SK-N-SH (cell line): ENCODE measurements at regions not wholly inside any gene's neighbourhood (a gene's known extent, or its start where the extent isn't known, plus 50 kb on each side); places are given as distances from the start of the nearest gene placed in this dataset.

ENCODE experiments used
- CTCF ChIA-PET: fragments of 300-600, 350-600 bp; formaldehyde crosslinking; extraction: SDS; loops from one replicate; lab custom pipeline; 2021; lab: Yijun Ruan, JAX
- POLR2A ChIA-PET: fragments of 350-600 bp; sonication (Branson Sonifier 250); formaldehyde crosslinking; extraction: SDS; loops from one replicate; lab custom pipeline; 2020; ENCODE audit warnings: antibody characterized with exemption, inconsistent platforms; lab: Yijun Ruan, JAX
- DNase-seq: peaks from one replicate; pipeline ENCODE4 v3.0.0; 2012
- H2AFZ ChIP-seq: fragments of 200-600 bp; sonication (generic); 2 replicates; pipeline ENCODE4 v1.8.1; 2016; ENCODE audit warnings: antibody characterized with exemption, mild to moderate bottlenecking, low read depth
- H3F3A ChIP-seq: fragments of 200-600 bp; sonication (generic); replicated peaks from 2 replicates; pipeline ENCODE3; 2016; ENCODE audit warnings: antibody characterized with exemption, mild to moderate bottlenecking; ENCODE audit not compliant: insufficient read depth
- H3K27ac ChIP-seq, 2 experiments: fragments of 200-500 bp in 1 of 2; fragments of 200-600 bp in 1 of 2; sonication (Bioruptor generic) in 1 of 2; sonication (generic), shearing (Covaris generic) in 1 of 2; 2 replicates each; pipeline versions ENCODE4 v1.5.1 to v1.6.1; 2014 to 2016; ENCODE audit warnings: low read depth in 2 of 2, inconsistent platforms in 1 of 2, low read length in 1 of 2, mild to moderate bottlenecking in 1 of 2, mixed read lengths in 1 of 2
- H3K27me3 ChIP-seq: fragments of 200-600 bp; sonication (generic), shearing (Covaris generic); 2 replicates; pipeline ENCODE4 v1.6.1; 2016; ENCODE audit warnings: mixed run types; ENCODE audit not compliant: insufficient read depth
- H3K36me3 ChIP-seq, 2 experiments: fragments of 200-500 bp in 1 of 2; fragments of 200-600 bp in 1 of 2; sonication (Bioruptor generic) in 1 of 2; sonication (generic) in 1 of 2; replicated peaks in 1 of 2; 2 replicates each; pipeline versions ENCODE3 to v1.5.1; 2014 to 2016; ENCODE audit warnings: low read length in 1 of 2, mild to moderate bottlenecking in 1 of 2; ENCODE audit not compliant: insufficient read depth in 2 of 2, control insufficient read depth in 1 of 2
- H3K4me1 ChIP-seq, 2 experiments: fragments of 200-500 bp in 1 of 2; fragments of 200-600 bp in 1 of 2; sonication (Bioruptor generic) in 1 of 2; sonication (generic), shearing (Covaris generic) in 1 of 2; 2 replicates each; pipeline versions ENCODE4 v1.5.1 to v1.6.1; 2014 to 2016; ENCODE audit warnings: low read depth in 1 of 2, low read length in 1 of 2, mixed run types in 1 of 2; ENCODE audit not compliant: insufficient read depth in 2 of 2, control insufficient read depth in 1 of 2
- H3K4me2 ChIP-seq: fragments of 200-600 bp; sonication (generic), shearing (Covaris generic); 2 replicates; pipeline ENCODE4 v1.6.1; 2017; ENCODE audit warnings: mixed run types
- H3K4me3 ChIP-seq, 2 experiments: fragments of 200-500 bp in 1 of 2; fragments of 200-600 bp in 1 of 2; sonication (Bioruptor generic) in 1 of 2; sonication (generic), shearing (Covaris generic) in 1 of 2; 2 replicates each; pipeline versions ENCODE4 v1.5.1 to v1.8.1; 2014 to 2016; ENCODE audit warnings: low read depth in 2 of 2, inconsistent platforms in 1 of 2, low read length in 1 of 2, mild to moderate bottlenecking in 1 of 2, mixed read lengths in 1 of 2, moderate library complexity in 1 of 2
- H3K79me2 ChIP-seq: fragments of 200-600 bp; sonication (generic); 2 replicates; pipeline ENCODE4 v1.8.1; 2017; ENCODE audit warnings: mild to moderate bottlenecking; ENCODE audit not compliant: insufficient read depth
- H3K9ac ChIP-seq: fragments of 200-600 bp; sonication (generic); 2 replicates; pipeline ENCODE4 v1.6.1; 2017; ENCODE audit warnings: mixed run types
- H3K9me2 ChIP-seq: fragments of 200-600 bp; sonication (generic); 2 replicates; pipeline ENCODE4 v1.6.1; 2017; ENCODE audit warnings: mixed run types
- H3K9me3 ChIP-seq: fragments of 200-600 bp; sonication (generic); 2 replicates; pipeline ENCODE4 v1.6.1; 2017; ENCODE audit warnings: mixed run types, mild to moderate bottlenecking, moderate library complexity
- H4K20me1 ChIP-seq: fragments of 200-600 bp; sonication (generic); 2 replicates; pipeline ENCODE4 v1.6.1; 2017; ENCODE audit warnings: mild to moderate bottlenecking, mixed run types; ENCODE audit not compliant: insufficient read depth
- CHD2 ChIP-seq: fragments of 150-350 bp; IDR thresholded peaks from 2 replicates; pipeline ENCODE4 v1.6.1; 2018; ENCODE audit warnings: low read length; ENCODE audit not compliant: partially characterized antibody
- CTCF ChIP-seq: fragments of 200-600 bp; sonication (generic); IDR thresholded peaks from 2 replicates; pipeline ENCODE4 v1.6.1; 2017; ENCODE audit warnings: antibody characterized with exemption, mild to moderate bottlenecking, moderate library complexity
- ELF1 ChIP-seq: IDR thresholded peaks from 2 replicates; pipeline ENCODE4 v1.4.0; 2012
- EZH2phosphoT487 ChIP-seq: fragments of 200-600 bp; sonication (generic); IDR thresholded peaks from 2 replicates; pipeline ENCODE4 v1.6.1; 2017; ENCODE audit warnings: low read depth, mixed run types, mild to moderate bottlenecking, antibody characterized with exemption, moderate library complexity, borderline replicate concordance
- FOXM1 ChIP-seq: IDR thresholded peaks from 2 replicates; pipeline ENCODE4 v1.4.0; 2012; ENCODE audit warnings: low read depth, mild to moderate bottlenecking
- GABPA ChIP-seq: IDR thresholded peaks from 2 replicates; pipeline ENCODE4 v1.4.0; 2012; ENCODE audit warnings: low read depth, mild to moderate bottlenecking
- IRF3 ChIP-seq: fragments of 150-350 bp; IDR thresholded peaks from 2 replicates; pipeline ENCODE4 v1.6.1; 2016; ENCODE audit warnings: mild to moderate bottlenecking, low read depth, low read length
- MAX ChIP-seq: IDR thresholded peaks from 2 replicates; pipeline ENCODE4 v1.4.0; 2012; ENCODE audit warnings: low read depth
- MEF2A ChIP-seq: IDR thresholded peaks from 2 replicates; pipeline ENCODE4 v1.4.0; 2012; ENCODE audit warnings: low read depth, borderline replicate concordance
- NFIC ChIP-seq: IDR thresholded peaks from 2 replicates; pipeline ENCODE4 v1.4.0; 2012; ENCODE audit warnings: borderline replicate concordance
- PBX3 ChIP-seq: IDR thresholded peaks from 2 replicates; pipeline ENCODE4; 2012
- POLR2AphosphoS5 ChIP-seq: IDR thresholded peaks from 2 replicates; pipeline ENCODE4 v1.6.1; 2012; ENCODE audit warnings: low read depth, low read length
- RCOR1 ChIP-seq: fragments of 150-350 bp; IDR thresholded peaks from 2 replicates; pipeline ENCODE4 v1.6.1; 2017; ENCODE audit warnings: antibody characterized with exemption, low read length
- REST ChIP-seq: IDR thresholded peaks from 2 replicates; pipeline ENCODE4 v1.6.1; 2012; ENCODE audit warnings: mild to moderate bottlenecking, low read depth, low read length, moderate library complexity
- RXRA ChIP-seq: IDR thresholded peaks from 2 replicates; pipeline ENCODE4 v1.4.0; 2012; ENCODE audit warnings: low read depth, mild to moderate bottlenecking, borderline replicate concordance
- SIN3A ChIP-seq: IDR thresholded peaks from 2 replicates; pipeline ENCODE4 v1.6.1; 2012; ENCODE audit warnings: low read depth, mild to moderate bottlenecking, low read length, moderate library complexity, borderline replicate concordance
- TCF12 ChIP-seq: IDR thresholded peaks from 2 replicates; pipeline ENCODE4 v1.4.0; 2012
- TEAD4 ChIP-seq: IDR thresholded peaks from 2 replicates; pipeline ENCODE4 v1.4.0; 2012; ENCODE audit warnings: mild to moderate bottlenecking, borderline replicate concordance; ENCODE audit not compliant: insufficient read depth
- USF2 ChIP-seq: fragments of 150-350 bp; IDR thresholded peaks from 2 replicates; pipeline ENCODE4 v1.6.1; 2017; ENCODE audit warnings: antibody characterized with exemption, low read length, low read depth, borderline replicate concordance
- YY1 ChIP-seq: IDR thresholded peaks from 2 replicates; pipeline ENCODE4 v1.4.0; 2012; ENCODE audit warnings: low read depth, mild to moderate bottlenecking
- whole genome bisulfite sequencing: methylation state at CpG from one replicate; pipeline ENCODE4 v1.1.6; 2017; ENCODE audit warnings: low lambda C conversion rate; 5-methylcytosine and 5-hydroxymethylcytosine counted together

- Histone ChIP-seq H3K27ac (no peak overlapping the region), H3K4me2 (no peak overlapping the region), H3K9me3 (no peaks in the 10 kb centered on the region), H3K4me1 (no peaks in the 10 kb centered on the region), H3K9me2 (no peaks in the 10 kb centered on the region), H2AFZ (no peak overlapping the region), H3K9ac (no peak overlapping the region), H4K20me1 (no peaks in the 10 kb centered on the region), H3K4me3 (no peak overlapping the region), H3K79me2 (no peaks in the 10 kb centered on the region), H3K27me3 (no peaks in the 10 kb centered on the region), H3K36me3 (no peaks in the 10 kb centered on the region), H3F3A (no peaks in the 10 kb centered on the region)
- WGBS = 12% methylated on average over 3 of the region's 3 CpGs
- ChIA-PET CTCF (interaction anchor here (0.7 kb wide), 1 partner anchor 13 kb away, joined by 3 read pairs; no protein-coding TSS in a partner anchor), POLR2A (no interaction called here)
- no peak for DNase-seq
- no peak for TF ChIP-seq MAX
- no peak for TF ChIP-seq TEAD4
- no peak for TF ChIP-seq CHD2
- TF ChIP-seq SIN3A = no peak
- no peak for TF ChIP-seq RCOR1
- TF ChIP-seq PBX3 = no peak
- TF ChIP-seq RXRA = no peak
- TF ChIP-seq ELF1 = no peak
- no peak for TF ChIP-seq CTCF
- no peak for TF ChIP-seq USF2
- TF ChIP-seq REST = no peak
- TF ChIP-seq YY1 = no peak
- TF ChIP-seq IRF3 = no peak
- no peak for TF ChIP-seq MEF2A
- no peak for TF ChIP-seq NFIC
- no peak for TF ChIP-seq EZH2phosphoT487
- no peak for TF ChIP-seq TCF12
- no peak for TF ChIP-seq GABPA
- no peak for TF ChIP-seq FOXM1
- TF ChIP-seq POLR2AphosphoS5 = no peak
Measured at GRCh38 chr2:60002183-60002867, 551.1 kb downstream of the BCL11A start.
